ENCODE measurements at regions not wholly inside any gene's neighbourhood (a gene's known extent, or its start where the extent isn't known, plus 50 kb on each side); places are given as distances from the start of the nearest gene placed in this dataset.

GRCh38 chr10:46223064-46223480, 63.7 kb upstream of the ANTXRL start:
- no peak for TF ChIP-seq CTCF (tag by site-specific recombination; IDR thresholded peaks at IDR 0.05)
- TF ChIP-seq ZNF660 (tag by site-specific recombination; IDR thresholded peaks at IDR 0.05): no peak
- TF ChIP-seq ZNF140 (tag by site-specific recombination; IDR thresholded peaks at IDR 0.05): no peak

Measured in HEK293 (cell line).